Ascending aorta (tissue), 2 donors: ENCODE measurements at regions not wholly inside any gene's neighbourhood (a gene's known extent, or its start where the extent isn't known, plus 50 kb on each side); places are given as distances from the start of the nearest gene placed in this dataset.
"Not testable (repeated sequence)": the region's sequence is repeated elsewhere in the genome, so short reads cannot be mapped to it uniquely, and the experiment has no call there.

Source experiments
- DNase-seq, 2 donors: peaks; one replicate each; pipeline ENCODE4 v3.0.0-alpha.2; 2019; ENCODE audit warnings: low spot score in 2 of 2
- H3K27ac ChIP-seq, 2 donors: fragments of 200-600 bp; sonication (generic); one replicate each; pipeline ENCODE4 v1.5.1; 2016 to 2017; ENCODE audit warnings: mild to moderate bottlenecking in 1 of 2
- H3K27me3 ChIP-seq: fragments of 200-600 bp; sonication (generic); one replicate; pipeline ENCODE4 v1.5.1; 2017
- H3K36me3 ChIP-seq, 2 donors: fragments of 200-600 bp; sonication (generic); one replicate each; pipeline ENCODE4 v1.5.1; 2016
- H3K4me1 ChIP-seq, 2 donors: fragments of 200-600 bp; sonication (generic); one replicate each; pipeline ENCODE4 v1.5.1; 2016 to 2017; ENCODE audit warnings: mild to moderate bottlenecking in 1 of 2
- H3K4me3 ChIP-seq, 2 donors: fragments of 200-600 bp; sonication (generic); one replicate each; pipeline ENCODE4 v1.5.1; 2016 to 2017; ENCODE audit warnings: mild to moderate bottlenecking in 1 of 2
- H3K9me3 ChIP-seq, 2 donors: fragments of 200-600 bp; sonication (generic); one replicate each; pipeline ENCODE4 v1.5.1; 2016
- CTCF ChIP-seq, 3 experiments: fragments of 200-600 bp in 2 of 3; fragments of 450-650 bp in 1 of 3; sonication (generic) in 2 of 3; IDR thresholded peaks; one replicate each; pipeline ENCODE4 v1.5.1; 2016 to 2019; ENCODE audit warnings: antibody characterized with exemption in 3 of 3, mild to moderate bottlenecking in 1 of 3, moderate library complexity in 1 of 3
- intact Hi-C: fragments of 100-400 bp; cut with DNase I; formaldehyde crosslinking; loops from one replicate; pipeline ENCODE4 v1.15.1; 2023

GRCh38 chr4:104022831-104023230 is 303.0 kb upstream of the TACR3 start:
- intact Hi-C loops: no loop called here
- Histone ChIP-seq H3K4me1 (no peaks in the 10 kb centered on the region), H3K4me3 (no peak overlapping the region), H3K27me3 (no peaks in the 10 kb centered on the region), H3K36me3 (no peaks in the 10 kb centered on the region), H3K9me3 (no peaks in the 10 kb centered on the region), H3K27ac (no peak overlapping the region)
- DNase-seq: no peak
- TF ChIP-seq CTCF (IDR thresholded peaks at IDR 0.05): no peak

GRCh38 chr4:104022226-104022625 is 302.4 kb upstream of the TACR3 start:
- TF ChIP-seq CTCF (IDR thresholded peaks at IDR 0.05): no peak
- H3K27me3 ChIP-seq: no peaks in the 10 kb centered on the region
- no peaks in the 10 kb centered on the region for H3K9me3 ChIP-seq
- no peaks in the 10 kb centered on the region for H3K4me1 ChIP-seq
- H3K4me3 ChIP-seq: no peak overlapping the region
- no peak for DNase-seq
- no peaks in the 10 kb centered on the region for H3K36me3 ChIP-seq
- no peak overlapping the region for H3K27ac ChIP-seq
- intact Hi-C loops: no loop called here

- intact Hi-C loops: no loop called here
- H3K27ac ChIP-seq: no peak overlapping the region
- no peaks in the 10 kb centered on the region for H3K36me3 ChIP-seq
Measured at GRCh38 chr4:104020641-104021040, 300.9 kb upstream of the TACR3 start.

GRCh38 chr4:104017213-104017612 is 297.4 kb upstream of the TACR3 start:
- Histone ChIP-seq H3K27ac (no peak overlapping the region), H3K4me1 (no peaks in the 10 kb centered on the region), H3K9me3 (no peaks in the 10 kb centered on the region), H3K27me3 (no peaks in the 10 kb centered on the region), H3K36me3 (no peaks in the 10 kb centered on the region), H3K4me3 (no peak overlapping the region)
- intact Hi-C loops: no loop called here
- DNase-seq: no peak
- TF ChIP-seq CTCF (IDR thresholded peaks at IDR 0.05): no peak

More at GRCh38 chr4:104020641-104021040, 300.9 kb upstream of the TACR3 start:
- no peak overlapping the region for H3K4me3 ChIP-seq
- no peaks in the 10 kb centered on the region for H3K27me3 ChIP-seq
- no peaks in the 10 kb centered on the region for H3K4me1 ChIP-seq
- TF ChIP-seq CTCF (IDR thresholded peaks at IDR 0.05): no peak
- H3K9me3 ChIP-seq: no peaks in the 10 kb centered on the region
- DNase-seq: no peak

GRCh38 chr4:104015680-104016079 is 295.9 kb upstream of the TACR3 start:
- intact Hi-C loops: no loop called here
- no peaks in the 10 kb centered on the region for H3K27me3 ChIP-seq
- no peak overlapping the region for H3K4me3 ChIP-seq
- H3K4me1 ChIP-seq: no peaks in the 10 kb centered on the region
- no peaks in the 10 kb centered on the region for H3K36me3 ChIP-seq
- no peaks in the 10 kb centered on the region for H3K9me3 ChIP-seq
- DNase-seq: no peak
- no peak overlapping the region for H3K27ac ChIP-seq
- no peak for TF ChIP-seq CTCF (IDR thresholded peaks at IDR 0.05)

GRCh38 chr4:104010722-104011121 is 290.9 kb upstream of the TACR3 start:
- H3K9me3 ChIP-seq: no peaks in the 10 kb centered on the region
- H3K36me3 ChIP-seq: no peaks in the 10 kb centered on the region
- intact Hi-C loops: no loop called here
- no peak overlapping the region for H3K4me3 ChIP-seq
- DNase-seq: no peak
- H3K4me1 ChIP-seq: no peaks in the 10 kb centered on the region
- no peaks in the 10 kb centered on the region for H3K27me3 ChIP-seq
- no peak overlapping the region for H3K27ac ChIP-seq
- no peak for TF ChIP-seq CTCF (IDR thresholded peaks at IDR 0.05)

- H3K9me3 ChIP-seq: peaks cover 6 to 18% of the 10 kb centered on the region in 2 donors
- H3K4me1 ChIP-seq, DNase-seq, H3K4me3 ChIP-seq, H3K27ac ChIP-seq, H3K27me3 ChIP-seq, H3K36me3 ChIP-seq, intact Hi-C loops: not testable (repeated sequence)
Measured at GRCh38 chr4:104002318-104002717, 282.5 kb upstream of the TACR3 start.
